ENCODE measurements at regions not wholly inside any gene's neighbourhood (a gene's known extent, or its start where the extent isn't known, plus 50 kb on each side); places are given as distances from the start of the nearest gene placed in this dataset.

- no peak overlapping the region for H3K4me3 ChIP-seq
- no peaks in the 10 kb centered on the region for H3K9me3 ChIP-seq
- no peak overlapping the region for H3K27ac ChIP-seq
- TF ChIP-seq FOXS1 (CRISPR knock-in tag; IDR thresholded peaks at IDR 0.05) (no peak), MAZ (IDR thresholded peaks at IDR 0.05; ENCODE audit: borderline replicate concordance, low read depth, low read length) (no peak), FOSL2 (IDR thresholded peaks at IDR 0.05) (no peak), FOSL2 (CRISPR knock-in tag; IDR thresholded peaks at IDR 0.05) (no peak), HDAC2 (IDR thresholded peaks at IDR 0.05) (no peak), KDM5A (IDR thresholded peaks at IDR 0.05) (no peak), MAX (IDR thresholded peaks at IDR 0.05) (no peak), PHF8 (IDR thresholded peaks at IDR 0.05; ENCODE audit: borderline replicate concordance, low read depth) (no peak), JUNB (IDR thresholded peaks at IDR 0.05) (no peak), POLR2AphosphoS2 (conservative IDR thresholded peaks at IDR 0.05; ENCODE audit: low read length) (no peak), ZFP36 (IDR thresholded peaks at IDR 0.05; ENCODE audit: borderline replicate concordance, partially characterized antibody) (no peak), CTCF (IDR thresholded peaks at IDR 0.05) (no peak), SMC3 (IDR thresholded peaks at IDR 0.05) (no peak), EP300 (IDR thresholded peaks at IDR 0.05) (no peak), MAFK (IDR thresholded peaks at IDR 0.05; ENCODE audit: partially characterized antibody) (no peak)
- POLR2A ChIA-PET = no interaction called here
- no peaks in the 10 kb centered on the region for H3K4me1 ChIP-seq
- H3K4me2 ChIP-seq = no peak overlapping the region
- CTCF ChIA-PET = no interaction called here
- DNase-seq (ENCODE audit: low read depth in 1 of 2, low spot score in 1 of 2) (no peak), FAIRE-seq (no peak), ATAC-seq (no peak)
Observed at GRCh38 chr4:37014584-37014983, 230.0 kb upstream of the NWD2 start.

- FAIRE-seq (no peak), DNase-seq (ENCODE audit: low read depth in 1 of 2, low spot score in 1 of 2) (no peak), ATAC-seq (no peak)
- Histone ChIP-seq H3K4me1 (no peaks in the 10 kb centered on the region), H3K9me3 (no peaks in the 10 kb centered on the region), H3K27ac (no peak overlapping the region), H3K4me2 (no peak overlapping the region), H3K4me3 (no peak overlapping the region)
- TF ChIP-seq RARB (CRISPR knock-in tag; IDR thresholded peaks at IDR 0.05) (no peak), GATA3 (IDR thresholded peaks at IDR 0.05; ENCODE audit: borderline replicate concordance) (no peak), ZNF302 (CRISPR knock-in tag; IDR thresholded peaks at IDR 0.05) (no peak), ZSCAN20 (CRISPR knock-in tag; IDR thresholded peaks at IDR 0.05) (no peak), ZFP36 (IDR thresholded peaks at IDR 0.05; ENCODE audit: borderline replicate concordance, partially characterized antibody) (no peak), NFE2L2 (conservative IDR thresholded peaks at IDR 0.05; ENCODE audit: low read length) (no peak), CHD4 (IDR thresholded peaks at IDR 0.05; ENCODE audit: borderline replicate concordance) (no peak), POLR2A (IDR thresholded peaks at IDR 0.05; ENCODE audit: low read length) (no peak), ELK1 (IDR thresholded peaks at IDR 0.05; ENCODE audit: low read depth, low read length) (no peak), BHLHE40 (IDR thresholded peaks at IDR 0.05; ENCODE audit: low read depth, low read length) (no peak), RAD21 (conservative IDR thresholded peaks at IDR 0.05 in 1 of 2, IDR thresholded peaks at IDR 0.05 in 1 of 2) (no peak), ATOH8 (CRISPR knock-in tag; IDR thresholded peaks at IDR 0.05; ENCODE audit: low read depth) (no peak), MYC (IDR thresholded peaks at IDR 0.05; ENCODE audit: borderline replicate concordance, low read length) (no peak)
- WGBS (ENCODE audit: missing lambda C conversion rate) = 38% methylated on average over 2 of the region's 2 CpGs
- ChIA-PET CTCF (no interaction called here), POLR2A (no interaction called here)
Observed at GRCh38 chr4:37015391-37015790, 229.2 kb upstream of the NWD2 start.
